Transverse colon (tissue), 4 donors: ENCODE measurements at regions not wholly inside any gene's neighbourhood (a gene's known extent, or its start where the extent isn't known, plus 50 kb on each side); places are given as distances from the start of the nearest gene placed in this dataset.

Experiments
- DNase-seq: peaks from one replicate; pipeline ENCODE4 v3.0.0-alpha.2; 2019
- H3K27ac ChIP-seq, 4 donors: fragments of 200-600 bp; sonication (generic); 2 replicates each; pipeline ENCODE4 v1.5.1; 2016 to 2018; ENCODE audit warnings: inconsistent platforms in 4 of 4
- H3K27me3 ChIP-seq: fragments of 200-600 bp; sonication (generic); 2 replicates; pipeline ENCODE4 v1.5.1; 2017; ENCODE audit warnings: inconsistent platforms
- H3K36me3 ChIP-seq, 4 donors: fragments of 200-600 bp; sonication (generic); 2 replicates each; pipeline ENCODE4 v1.5.1; 2017 to 2019; ENCODE audit warnings: inconsistent platforms in 4 of 4
- H3K4me1 ChIP-seq, 4 donors: fragments of 200-600 bp; sonication (generic); 2 replicates each; pipeline ENCODE4 v1.5.1; 2017 to 2020; ENCODE audit warnings: inconsistent platforms in 4 of 4
- H3K4me3 ChIP-seq, 4 donors: fragments of 200-600 bp; sonication (generic); 1 replicate in 1 of 4; 2 replicates in 3 of 4; pipeline versions ENCODE4 v1.5.1 to v1.6.1; 2017 to 2019; ENCODE audit warnings: inconsistent platforms in 4 of 4
- H3K9me3 ChIP-seq, 2 donors: fragments of 200-600 bp; sonication (generic); 2 replicates each; pipeline ENCODE4 v1.5.1; 2017 to 2019; ENCODE audit warnings: inconsistent platforms in 2 of 2
- CTCF ChIP-seq, 5 experiments: fragments of 200-600 bp in 3 of 5; fragments of 450-650 bp in 2 of 5; sonication (generic) in 3 of 5; IDR thresholded peaks; 1 replicate in 2 of 5; 2 replicates in 3 of 5; pipeline ENCODE4 v1.5.1; 2016 to 2017; ENCODE audit warnings: antibody characterized with exemption in 5 of 5, inconsistent platforms in 3 of 5, mild to moderate bottlenecking in 2 of 5, moderate library complexity in 1 of 5
- EP300 ChIP-seq: sonication (generic); formaldehyde crosslinking; IDR thresholded peaks from one replicate; pipeline ENCODE4 v1.6.1; 2017; ENCODE audit warnings: antibody characterized with exemption, low read depth
- POLR2A ChIP-seq: fragments of 450-650 bp; IDR thresholded peaks from one replicate; pipeline ENCODE4 v1.6.1; 2016; ENCODE audit warnings: antibody characterized with exemption, mild to moderate bottlenecking, moderate library complexity
- POLR2AphosphoS5 ChIP-seq, 3 donors: sonication (generic); formaldehyde crosslinking; IDR thresholded peaks; one replicate each; pipeline ENCODE4 v1.6.1; 2016; ENCODE audit warnings: antibody characterized with exemption in 3 of 3
- WGBS, 2 donors: methylation state at CpG; one replicate each; pipeline ENCODE4 v1.1.5; 2018; ENCODE audit warnings: low coverage in 1 of 2; 5-methylcytosine and 5-hydroxymethylcytosine counted together
- in situ Hi-C, 4 donors: fragments of 200-750 bp; cut with MboI; loops; one replicate each; pipeline versions ENCODE4 v1.15.0 to v1.15.1; 2017; ENCODE audit warnings: low sequenced_read_pairs in 3 of 4, low pct_ligation_motif_present in 1 of 4, low pct_unique_long_range_greater_than_20kb in 1 of 4
- intact Hi-C: fragments of 100-400 bp; cut with DNase I; formaldehyde crosslinking; loops from one replicate; pipeline ENCODE4 v1.15.1; 2023; ENCODE audit warnings: low total_unique reads

GRCh38 chr17:27985736-27986399, 56.6 kb upstream of the NLK start:
- Histone ChIP-seq H3K27me3 (no peaks in the 10 kb centered on the region), H3K9me3 (no peaks in the 10 kb centered on the region), H3K27ac (no peak overlapping the region), H3K4me1 (peaks cover 0 to 6% (median 0%) of the 10 kb centered on the region in 4 donors), H3K4me3 (no peak overlapping the region), H3K36me3 (no peaks in the 10 kb centered on the region)
- in situ Hi-C loops (no loop called here), intact Hi-C loops (no loop called here)
- WGBS, 2 donors: 67 to 82% methylated on average over 1 to 3 of the region's 3 CpGs
- DNase-seq: no peak
- no peak for TF ChIP-seq POLR2AphosphoS5 (IDR thresholded peaks at IDR 0.05)
- TF ChIP-seq EP300: no peak
- no peak for TF ChIP-seq POLR2A
- no peak for TF ChIP-seq CTCF (IDR thresholded peaks at IDR 0.05)

GRCh38 chr17:27986805-27987684, 55.4 kb upstream of the NLK start:
- H3K9me3 ChIP-seq: no peaks in the 10 kb centered on the region
- no peak for TF ChIP-seq CTCF (IDR thresholded peaks at IDR 0.05)
- TF ChIP-seq POLR2A: no peak
- TF ChIP-seq POLR2AphosphoS5 (IDR thresholded peaks at IDR 0.05): no peak
- no peak for TF ChIP-seq EP300
- intact Hi-C loops: no loop called here
- whole genome bisulfite sequencing, 2 donors: 75 to 81% methylated on average over 6 to 9 of the region's 9 CpGs
- H3K4me1 ChIP-seq: peaks cover 0 to 6% (median 0%) of the 10 kb centered on the region in 4 donors
- H3K27me3 ChIP-seq: no peaks in the 10 kb centered on the region
- H3K27ac ChIP-seq: no peak overlapping the region
- no peaks in the 10 kb centered on the region for H3K36me3 ChIP-seq
- in situ Hi-C loops: no loop called here
- DNase-seq: no peak
- no peak overlapping the region for H3K4me3 ChIP-seq

GRCh38 chr17:27989046-27989445, 53.4 kb upstream of the NLK start:
- DNase-seq: no peak
- Histone ChIP-seq H3K9me3 (no peaks in the 10 kb centered on the region), H3K27me3 (no peaks in the 10 kb centered on the region), H3K4me3 (no peak overlapping the region), H3K27ac (no peak overlapping the region), H3K36me3 (no peaks in the 10 kb centered on the region), H3K4me1 (peaks cover 0 to 6% (median 0%) of the 10 kb centered on the region in 4 donors)
- intact Hi-C loops (no loop called here), in situ Hi-C loops (no loop called here)
- TF ChIP-seq POLR2A (no peak), POLR2AphosphoS5 (IDR thresholded peaks at IDR 0.05) (no peak), EP300 (no peak), CTCF (IDR thresholded peaks at IDR 0.05) (no peak)
- 75 to 81% methylated on average over 2 to 3 of the region's 3 CpGs for WGBS, 2 donors

GRCh38 chr17:27990100-27990499, 52.4 kb upstream of the NLK start:
- TF ChIP-seq POLR2AphosphoS5 (IDR thresholded peaks at IDR 0.05) (no peak), CTCF (IDR thresholded peaks at IDR 0.05) (no peak), EP300 (no peak), POLR2A (no peak)
- H3K4me1 ChIP-seq: peaks cover 0 to 4% (median 0%) of the 10 kb centered on the region in 4 donors
- no peak overlapping the region for H3K27ac ChIP-seq
- no peaks in the 10 kb centered on the region for H3K9me3 ChIP-seq
- DNase-seq: peak; percentile 13
- intact Hi-C loops: no loop called here
- in situ Hi-C loops: no loop called here
- H3K27me3 ChIP-seq: no peaks in the 10 kb centered on the region
- whole genome bisulfite sequencing, 2 donors: 65% methylated on average over 2 of the region's 2 CpGs; no CpG with 5 or more reads in 1 of the 2 donors
- no peaks in the 10 kb centered on the region for H3K36me3 ChIP-seq
- no peak overlapping the region for H3K4me3 ChIP-seq
